ENCODE measurements at regions not wholly inside any gene's neighbourhood (a gene's known extent, or its start where the extent isn't known, plus 50 kb on each side); places are given as distances from the start of the nearest gene placed in this dataset.

GRCh38 chr22:27349456-27349855 is 452.1 kb downstream of the MN1 start:
- no peak for TF ChIP-seq CTCF (IDR thresholded peaks at IDR 0.05; ENCODE audit: borderline replicate concordance, extremely low read depth, insufficient read depth)
- no peak overlapping the region for H3K4me3 ChIP-seq (ENCODE audit: low read length in 3 of 3)
- intact Hi-C loops (cut with DNase I) = no loop called here
- no peaks in the 10 kb centered on the region for H3K36me3 ChIP-seq (ENCODE audit: control insufficient read depth in 2 of 3, insufficient read depth in 3 of 3, low read length in 3 of 3)
- H3K27me3 ChIP-seq (ENCODE audit: control insufficient read depth, insufficient read depth, low read length) = no peaks in the 10 kb centered on the region
- DNase-seq = no peak
- FAIRE-seq = no peak
- H3K27ac ChIP-seq (ENCODE audit: low read depth in 2 of 2, low read length in 2 of 2) = no peak overlapping the region
- H3K4me1 ChIP-seq (ENCODE audit: control insufficient read depth in 2 of 3, insufficient read depth in 2 of 3, low read depth in 1 of 3, low read length in 3 of 3) = peaks cover 0 to 6% (median 5%) of the 10 kb centered on the region in 3 donors
- H3K9me3 ChIP-seq (ENCODE audit: control insufficient read depth in 2 of 3, insufficient read depth in 1 of 3, low read length in 3 of 3) = peaks cover 0 to 3% (median 0%) of the 10 kb centered on the region in 3 donors
- no peak overlapping the region for H3K9ac ChIP-seq (ENCODE audit: low read length in 3 of 3)

GRCh38 chr22:27350306-27350705 is 451.2 kb downstream of the MN1 start:
- no peak for DNase-seq

GRCh38 chr22:27352426-27352825 is 449.1 kb downstream of the MN1 start:
- peaks cover 0 to 19% (median 9%) of the 10 kb centered on the region in 3 donors for H3K9me3 ChIP-seq (ENCODE audit: control insufficient read depth in 2 of 3, insufficient read depth in 1 of 3, low read length in 3 of 3)
- no peak for FAIRE-seq
- DNase-seq = no peak

More at GRCh38 chr22:27350306-27350705, 451.2 kb downstream of the MN1 start:
- no peak overlapping the region for H3K27ac ChIP-seq (ENCODE audit: low read depth in 2 of 2, low read length in 2 of 2)
- no peak overlapping the region for H3K4me3 ChIP-seq (ENCODE audit: low read length in 3 of 3)
- H3K27me3 ChIP-seq (ENCODE audit: control insufficient read depth, insufficient read depth, low read length) = no peaks in the 10 kb centered on the region
- H3K9me3 ChIP-seq (ENCODE audit: control insufficient read depth in 2 of 3, insufficient read depth in 1 of 3, low read length in 3 of 3) = peaks cover 0 to 3% (median 0%) of the 10 kb centered on the region in 3 donors
- no peak for TF ChIP-seq CTCF (IDR thresholded peaks at IDR 0.05; ENCODE audit: borderline replicate concordance, extremely low read depth, insufficient read depth)
- intact Hi-C loops (cut with DNase I) = no loop called here
- peaks cover 0 to 6% (median 5%) of the 10 kb centered on the region in 3 donors for H3K4me1 ChIP-seq (ENCODE audit: control insufficient read depth in 2 of 3, insufficient read depth in 2 of 3, low read depth in 1 of 3, low read length in 3 of 3)
- FAIRE-seq = no peak
- no peak overlapping the region for H3K9ac ChIP-seq (ENCODE audit: low read length in 3 of 3)
- no peaks in the 10 kb centered on the region for H3K36me3 ChIP-seq (ENCODE audit: control insufficient read depth in 2 of 3, insufficient read depth in 3 of 3, low read length in 3 of 3)

More at GRCh38 chr22:27352426-27352825, 449.1 kb downstream of the MN1 start:
- TF ChIP-seq CTCF (IDR thresholded peaks at IDR 0.05; ENCODE audit: borderline replicate concordance, extremely low read depth, insufficient read depth) = no peak
- H3K27ac ChIP-seq (ENCODE audit: low read depth in 2 of 2, low read length in 2 of 2) = no peak overlapping the region
- intact Hi-C loops (cut with DNase I) = no loop called here
- H3K4me3 ChIP-seq (ENCODE audit: low read length in 3 of 3) = no peak overlapping the region
- H3K36me3 ChIP-seq (ENCODE audit: control insufficient read depth in 2 of 3, insufficient read depth in 3 of 3, low read length in 3 of 3) = no peaks in the 10 kb centered on the region
- no peaks in the 10 kb centered on the region for H3K27me3 ChIP-seq (ENCODE audit: control insufficient read depth, insufficient read depth, low read length)
- H3K9ac ChIP-seq (ENCODE audit: low read length in 3 of 3) = no peak overlapping the region
- peaks cover 0 to 5% (median 4%) of the 10 kb centered on the region in 3 donors for H3K4me1 ChIP-seq (ENCODE audit: control insufficient read depth in 2 of 3, insufficient read depth in 2 of 3, low read depth in 1 of 3, low read length in 3 of 3)

Data from kidney (tissue), 13 donors.